H9 (cell line): ENCODE measurements at regions not wholly inside any gene's neighbourhood (a gene's known extent, or its start where the extent isn't known, plus 50 kb on each side); places are given as distances from the start of the nearest gene placed in this dataset.

Experiments used
- DNase-seq: peaks from one replicate; pipeline ENCODE4 v3.0.0-alpha.2; 2017
- H2AFZ ChIP-seq: one replicate; pipeline ENCODE4 v1.6.1; 2013; ENCODE audit warnings: mild to moderate bottlenecking, low read length, control low read depth, moderate library complexity
- H2AK5ac ChIP-seq: 2 replicates; pipeline ENCODE4 v1.6.1; 2013; ENCODE audit warnings: low read length, control low read depth, mixed read lengths; ENCODE audit not compliant: insufficient read length
- H2BK120ac ChIP-seq: one replicate; pipeline ENCODE4 v1.6.1; 2013; ENCODE audit warnings: low read depth, mild to moderate bottlenecking, low read length, control low read depth, inconsistent platforms; ENCODE audit not compliant: poor library complexity, severe bottlenecking
- H2BK12ac ChIP-seq: 2 replicates; pipeline ENCODE4 v1.6.1; 2013; ENCODE audit warnings: low read length, control low read depth, mixed read lengths, low read depth; ENCODE audit not compliant: insufficient read length
- H2BK15ac ChIP-seq: 2 replicates; pipeline ENCODE4 v1.6.1; 2013; ENCODE audit warnings: low read depth, low read length, control low read depth
- H2BK20ac ChIP-seq: one replicate; pipeline ENCODE4 v1.6.1; 2013; ENCODE audit warnings: low read depth, mild to moderate bottlenecking, low read length, control low read depth, inconsistent platforms; ENCODE audit not compliant: poor library complexity, severe bottlenecking
- H2BK5ac ChIP-seq: 2 replicates; pipeline ENCODE4 v1.6.1; 2013; ENCODE audit warnings: low read length, control low read depth, mixed read lengths; ENCODE audit not compliant: insufficient read length
- H3K14ac ChIP-seq: 2 replicates; pipeline ENCODE4 v1.6.1; 2013; ENCODE audit warnings: low read length, control low read depth; ENCODE audit not compliant: insufficient read depth
- H3K18ac ChIP-seq: 2 replicates; pipeline ENCODE4 v1.6.1; 2013; ENCODE audit warnings: low read depth, mild to moderate bottlenecking, mixed read lengths, low read length, control low read depth; ENCODE audit not compliant: insufficient read length
- H3K23ac ChIP-seq: 2 replicates; pipeline ENCODE4 v1.6.1; 2013; ENCODE audit warnings: low read length, control low read depth, mixed read lengths, low read depth; ENCODE audit not compliant: insufficient read length
- H3K23me2 ChIP-seq: 2 replicates; pipeline ENCODE4 v1.6.1; 2013; ENCODE audit warnings: low read depth, mild to moderate bottlenecking, mixed read lengths, low read length, control low read depth; ENCODE audit not compliant: insufficient read length, poor library complexity, severe bottlenecking
- H3K27ac ChIP-seq: 2 replicates; pipeline ENCODE4 v1.5.1; 2013; ENCODE audit warnings: low read length, control low read depth, mixed read lengths, low read depth; ENCODE audit not compliant: insufficient read length
- H3K27me3 ChIP-seq: 2 replicates; pipeline ENCODE4 v1.6.1; 2013; ENCODE audit warnings: low read length, control low read depth, inconsistent platforms; ENCODE audit not compliant: insufficient read depth
- H3K4ac ChIP-seq: 2 replicates; pipeline ENCODE4 v1.6.1; 2013; ENCODE audit warnings: low read depth, mild to moderate bottlenecking, control low read depth, inconsistent platforms, low read length, moderate library complexity
- H3K4me1 ChIP-seq: 2 replicates; pipeline ENCODE4 v1.6.1; 2013; ENCODE audit warnings: low read length, control low read depth, inconsistent platforms; ENCODE audit not compliant: insufficient read depth
- H3K4me2 ChIP-seq: 2 replicates; pipeline ENCODE4 v1.6.1; 2013; ENCODE audit warnings: low read length, control low read depth, mixed read lengths; ENCODE audit not compliant: insufficient read length, insufficient read depth
- H3K56ac ChIP-seq: 2 replicates; pipeline ENCODE4 v1.6.1; 2013; ENCODE audit warnings: low read depth, mild to moderate bottlenecking, mixed read lengths, low read length, control low read depth; ENCODE audit not compliant: insufficient read length
- H3K79me1 ChIP-seq: 2 replicates; pipeline ENCODE4 v1.6.1; 2013; ENCODE audit warnings: low read depth, mild to moderate bottlenecking, moderate library complexity, low read length, control low read depth, inconsistent platforms; ENCODE audit not compliant: insufficient read depth, poor library complexity, severe bottlenecking
- H3K79me2 ChIP-seq: 2 replicates; pipeline ENCODE4 v1.6.1; 2013; ENCODE audit warnings: low read length, control low read depth, inconsistent platforms; ENCODE audit not compliant: insufficient read depth
- H3K9ac ChIP-seq: 2 replicates; pipeline ENCODE4 v1.6.1; 2013; ENCODE audit warnings: low read length, control low read depth, mixed read lengths; ENCODE audit not compliant: insufficient read length; ENCODE audit errors: extremely low read depth
- H3K9me3 ChIP-seq: one replicate; pipeline ENCODE4 v1.6.1; 2013; ENCODE audit warnings: low read depth, low read length, inconsistent platforms; ENCODE audit not compliant: control insufficient read depth
- H3T11ph ChIP-seq: one replicate; pipeline ENCODE4 v1.6.1; 2013; ENCODE audit warnings: mild to moderate bottlenecking, low read length, control low read depth, inconsistent platforms
- H4K20me1 ChIP-seq: one replicate; pipeline ENCODE4 v1.6.1; 2013; ENCODE audit not compliant: control insufficient read depth, insufficient read length, insufficient read depth
- H4K5ac ChIP-seq: 2 replicates; pipeline ENCODE4 v1.6.1; 2013; ENCODE audit warnings: low read depth, mild to moderate bottlenecking, mixed read lengths, low read length, control low read depth; ENCODE audit not compliant: insufficient read length
- H4K8ac ChIP-seq: replicated peaks from 2 replicates; pipeline ENCODE4 v1.6.1; 2013; ENCODE audit warnings: low read length, control low read depth, mixed read lengths, low read depth; ENCODE audit not compliant: insufficient read length
- H4K91ac ChIP-seq: 2 replicates; pipeline ENCODE4 v1.6.1; 2013; ENCODE audit warnings: low read depth, mild to moderate bottlenecking, moderate library complexity, mixed read lengths, low read length, control low read depth; ENCODE audit not compliant: insufficient read length
- H3K27ac Mint-ChIP-seq, 3 experiments: 2 replicates in 2 of 3; 3 replicates in 1 of 3; pipeline ENCODE4 v1.8.0; 2020 to 2021; ENCODE audit warnings: mixed read lengths in 3 of 3, mild to moderate bottlenecking in 1 of 3, moderate library complexity in 1 of 3
- H3K27me3 Mint-ChIP-seq: 2 replicates; pipeline ENCODE4 v1.8.0; 2021; ENCODE audit warnings: low read depth, mild to moderate bottlenecking, moderate library complexity, mixed read lengths
- H3K36me3 Mint-ChIP-seq, 3 experiments: 2 replicates in 2 of 3; 3 replicates in 1 of 3; pipeline ENCODE4 v1.8.0; 2020 to 2021; ENCODE audit warnings: low read depth in 3 of 3, mixed read lengths in 3 of 3; ENCODE audit not compliant: insufficient read depth in 1 of 3
- H3K4me1 Mint-ChIP-seq, 2 experiments: 2 replicates each; pipeline ENCODE4 v1.8.0; 2020; ENCODE audit warnings: mixed read lengths in 2 of 2
- H3K4me3 Mint-ChIP-seq, 2 experiments: 2 replicates in 1 of 2; 3 replicates in 1 of 2; pipeline ENCODE4 v1.8.0; 2020 to 2021; ENCODE audit warnings: mild to moderate bottlenecking in 2 of 2, mixed read lengths in 2 of 2, moderate library complexity in 1 of 2
- H3K9me3 Mint-ChIP-seq, 2 experiments: 2 replicates in 1 of 2; 3 replicates in 1 of 2; pipeline ENCODE4 v1.8.0; 2020; ENCODE audit warnings: mild to moderate bottlenecking in 2 of 2, mixed read lengths in 2 of 2, moderate library complexity in 1 of 2
- WGBS: extraction: QIAGEN DNeasy Blood & Tissue Kit; methylation state at CpG from one replicate; pipeline ENCODE4 v1.1.7; 2013; ENCODE audit warnings: missing lambda C conversion rate, low lambda C conversion rate, mixed read lengths; ENCODE audit not compliant: insufficient read length; ENCODE audit errors: extremely low coverage; 5-methylcytosine and 5-hydroxymethylcytosine counted together
- TF ChIP-seq, protein P1 (sequence below): fragments of 200-600 bp; sonication (generic); conservative IDR thresholded peaks from 3 replicates; pipeline ENCODE4 v1.8.0; 2021; ENCODE audit warnings: antibody characterized with exemption, mild to moderate bottlenecking

DNA sequence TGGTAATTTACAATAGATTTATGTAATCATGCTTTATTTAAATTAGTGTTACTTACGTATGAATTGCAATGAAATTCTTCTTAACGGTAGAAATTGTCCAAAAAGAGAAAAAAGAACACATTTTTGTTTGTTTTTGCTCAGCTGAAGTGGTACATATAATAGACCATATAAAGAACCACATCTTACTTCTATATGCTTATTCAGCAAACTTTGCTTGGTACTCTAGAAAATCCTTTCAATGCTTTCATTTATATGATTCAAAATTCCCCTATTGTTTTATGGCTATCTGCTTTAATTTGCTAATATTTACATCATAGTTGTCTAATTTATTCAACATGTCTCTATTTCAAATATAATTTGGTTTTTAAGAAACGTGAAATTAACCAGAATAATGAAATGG is 903.2 kb downstream of the ANKRD7 start:
- H3K4me1 Mint-ChIP-seq = peaks cover 17 to 22% of the 10 kb centered on the region in 2 experiments
- Histone ChIP-seq H3K4ac (no peak overlapping the region), H4K5ac (no peak overlapping the region), H3K18ac (no peak overlapping the region), H3K4me2 (no peak overlapping the region), H2BK15ac (no peak overlapping the region), H2AK5ac (no peak overlapping the region), H2BK12ac (no peak overlapping the region), H3K56ac (no peak overlapping the region), H2BK120ac (no peak overlapping the region), H2BK5ac (no peak overlapping the region), H3K23ac (no peak overlapping the region), H4K8ac (no peak overlapping the region), H2BK20ac (no peak overlapping the region), H3K9ac (no peak overlapping the region), H3K14ac (no peak overlapping the region), H3K79me2 (no peaks in the 10 kb centered on the region), H4K91ac (no peak overlapping the region), H3T11ph (no peak overlapping the region), H4K20me1 (no peaks in the 10 kb centered on the region), H3K27me3 (no peaks in the 10 kb centered on the region), H3K23me2 (no peaks in the 10 kb centered on the region), H3K79me1 (no peaks in the 10 kb centered on the region), H2AFZ (no peak overlapping the region), H3K9me3 (no peaks in the 10 kb centered on the region), H3K4me1 (no peaks in the 10 kb centered on the region; the same call in 1 of the 2 replicates), H3K27ac (no peak overlapping the region)
- H3K27ac Mint-ChIP-seq = no peak overlapping the region
- H3K36me3 Mint-ChIP-seq = peaks cover 0 to 5% (median 3%) of the 10 kb centered on the region in 3 experiments; a peak in 2 of 7 replicates
- no peak overlapping the region for H3K4me3 Mint-ChIP-seq
- WGBS = no CpG with 5 or more reads among the region's 3 CpGs
- no peaks in the 10 kb centered on the region for H3K27me3 Mint-ChIP-seq
- TF ChIP-seq, protein P1, sequence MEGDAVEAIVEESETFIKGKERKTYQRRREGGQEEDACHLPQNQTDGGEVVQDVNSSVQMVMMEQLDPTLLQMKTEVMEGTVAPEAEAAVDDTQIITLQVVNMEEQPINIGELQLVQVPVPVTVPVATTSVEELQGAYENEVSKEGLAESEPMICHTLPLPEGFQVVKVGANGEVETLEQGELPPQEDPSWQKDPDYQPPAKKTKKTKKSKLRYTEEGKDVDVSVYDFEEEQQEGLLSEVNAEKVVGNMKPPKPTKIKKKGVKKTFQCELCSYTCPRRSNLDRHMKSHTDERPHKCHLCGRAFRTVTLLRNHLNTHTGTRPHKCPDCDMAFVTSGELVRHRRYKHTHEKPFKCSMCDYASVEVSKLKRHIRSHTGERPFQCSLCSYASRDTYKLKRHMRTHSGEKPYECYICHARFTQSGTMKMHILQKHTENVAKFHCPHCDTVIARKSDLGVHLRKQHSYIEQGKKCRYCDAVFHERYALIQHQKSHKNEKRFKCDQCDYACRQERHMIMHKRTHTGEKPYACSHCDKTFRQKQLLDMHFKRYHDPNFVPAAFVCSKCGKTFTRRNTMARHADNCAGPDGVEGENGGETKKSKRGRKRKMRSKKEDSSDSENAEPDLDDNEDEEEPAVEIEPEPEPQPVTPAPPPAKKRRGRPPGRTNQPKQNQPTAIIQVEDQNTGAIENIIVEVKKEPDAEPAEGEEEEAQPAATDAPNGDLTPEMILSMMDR = no peak
- no peaks in the 10 kb centered on the region for H3K9me3 Mint-ChIP-seq
- no peak for DNase-seq
